GM12892 (cell line): ENCODE measurements at regions not wholly inside any gene's neighbourhood (a gene's known extent, or its start where the extent isn't known, plus 50 kb on each side); places are given as distances from the start of the nearest gene placed in this dataset.

Experiments used
- POLR2A ChIP-seq: IDR thresholded peaks from 2 replicates; pipeline ENCODE4 v1.6.1; 2011; ENCODE audit warnings: low read depth, low read length, control low read depth
- TAF1 ChIP-seq: IDR thresholded peaks from 2 replicates; pipeline ENCODE4 v1.6.1; 2011; ENCODE audit warnings: low read depth, mild to moderate bottlenecking, control low read depth, low read length, borderline replicate concordance

DNA sequence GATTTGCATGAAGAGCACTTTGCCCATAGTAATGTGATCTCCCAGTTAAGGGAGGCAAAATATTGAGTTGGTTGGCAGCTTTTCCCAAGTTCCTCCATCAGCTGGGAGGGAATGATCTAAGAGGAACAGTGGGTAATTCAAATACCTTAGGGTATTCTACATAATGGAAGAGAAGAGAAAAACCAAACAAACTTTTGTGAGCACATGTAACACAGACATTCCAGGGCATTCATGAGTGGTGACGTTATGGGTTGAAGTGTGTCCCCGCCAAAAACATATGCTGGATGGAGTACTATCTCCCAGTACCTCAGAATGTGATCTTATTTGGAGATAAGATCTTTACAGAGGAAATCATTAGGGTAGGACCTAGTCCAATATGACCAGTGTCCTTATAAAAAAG, 220.1 kb downstream of the FOXO1 start:
- TF ChIP-seq POLR2A = no peak
- TF ChIP-seq TAF1 = no peak
